WTC11 (cell line): ENCODE measurements at regions not wholly inside any gene's neighbourhood (a gene's known extent, or its start where the extent isn't known, plus 50 kb on each side); places are given as distances from the start of the nearest gene placed in this dataset.

ENCODE experiments used
- ATAC-seq: fragments of 200-7000 bp; cut with Tn5 transposase; 2 replicates; pipeline ENCODE4 v1.10.0; 2021; ENCODE audit warnings: mild to moderate bottlenecking, moderate library complexity
- CTCF ChIA-PET: fragments of 300-600 bp; sonication (Branson Sonifier 250); formaldehyde crosslinking; loops from one replicate; lab custom pipeline; 2021; ENCODE audit warnings: antibody characterized with exemption; lab: Charles Lee
- POLR2A ChIA-PET: fragments of 350-600 bp; sonication (Branson Sonifier 250); formaldehyde crosslinking; loops from one replicate; lab custom pipeline; 2021; ENCODE audit warnings: antibody characterized with exemption; lab: Charles Lee
- DNase-seq: peaks from one replicate; pipeline ENCODE4 v3.0.0; 2021; ENCODE audit warnings: low spot score
- H3K27ac Mint-ChIP-seq: 2 replicates; pipeline ENCODE4 v1.8.0; 2021; ENCODE audit warnings: mixed read lengths
- H3K27me3 Mint-ChIP-seq: 2 replicates; pipeline ENCODE4 v1.8.0; 2021; ENCODE audit warnings: low read depth, mild to moderate bottlenecking, moderate library complexity, mixed read lengths
- H3K36me3 Mint-ChIP-seq: 2 replicates; pipeline ENCODE4 v1.8.0; 2021; ENCODE audit warnings: mixed read lengths
- H3K4me1 Mint-ChIP-seq: 2 replicates; pipeline ENCODE4 v1.8.0; 2022; ENCODE audit warnings: mixed read lengths
- H3K4me3 Mint-ChIP-seq: 2 replicates; pipeline ENCODE4 v1.8.0; 2021; ENCODE audit warnings: mild to moderate bottlenecking, moderate library complexity, mixed read lengths
- H3K9me3 Mint-ChIP-seq: 2 replicates; pipeline ENCODE4 v1.8.0; 2021; ENCODE audit warnings: mixed read lengths
- ATF1 ChIP-seq: sonication (generic); formaldehyde crosslinking; IDR thresholded peaks from 2 replicates; pipeline ENCODE4 v1.8.1; 2023; ENCODE audit warnings: mild to moderate bottlenecking, moderate library complexity, missing genetic modification reagents
- ATF3 ChIP-seq: sonication (generic); formaldehyde crosslinking; conservative IDR thresholded peaks from 2 replicates; pipeline ENCODE4 v1.8.1; 2022; ENCODE audit warnings: mild to moderate bottlenecking, missing genetic modification reagents
- CDX4 ChIP-seq: fragments of 250-450 bp; sonication (Bioruptor Pico); IDR thresholded peaks from 2 replicates; pipeline ENCODE4 v1.9.0; 2021; ENCODE audit warnings: moderate library complexity, mild to moderate bottlenecking, inconsistent platforms, borderline replicate concordance
- E2F1 ChIP-seq: sonication (generic); formaldehyde crosslinking; IDR thresholded peaks from 2 replicates; pipeline ENCODE4 v1.8.0; 2022; ENCODE audit warnings: mild to moderate bottlenecking, missing genetic modification reagents
- EMX1 ChIP-seq: fragments of 250-450 bp; sonication (Bioruptor Pico); IDR thresholded peaks from 2 replicates; pipeline ENCODE4 v1.8.0; 2021; ENCODE audit warnings: mild to moderate bottlenecking
- ETV6 ChIP-seq: sonication (generic); formaldehyde crosslinking; IDR thresholded peaks from 2 replicates; pipeline ENCODE4 v1.8.1; 2022; ENCODE audit warnings: mild to moderate bottlenecking, missing genetic modification reagents
- FOXK1 ChIP-seq: sonication (generic); formaldehyde crosslinking; IDR thresholded peaks from 2 replicates; pipeline ENCODE4 v1.8.0; 2022; ENCODE audit warnings: mild to moderate bottlenecking, moderate library complexity, missing genetic modification reagents
- GTF2I ChIP-seq: fragments of 250-450 bp; sonication (Bioruptor Pico); conservative IDR thresholded peaks from 2 replicates; pipeline ENCODE4 v1.4.0; 2021; ENCODE audit warnings: mild to moderate bottlenecking
- HMGA2 ChIP-seq: fragments of 250-450 bp; sonication (Bioruptor Pico); IDR thresholded peaks from 2 replicates; pipeline ENCODE4 v1.4.0; 2021; ENCODE audit warnings: mild to moderate bottlenecking, moderate library complexity
- IRF2 ChIP-seq: sonication (generic); formaldehyde crosslinking; IDR thresholded peaks from 2 replicates; pipeline ENCODE4 v1.8.0; 2022; ENCODE audit warnings: low read depth, missing genetic modification reagents, borderline replicate concordance
- NR2C2 ChIP-seq: sonication (generic); formaldehyde crosslinking; IDR thresholded peaks from 2 replicates; pipeline ENCODE4 v1.8.0; 2022; ENCODE audit warnings: mild to moderate bottlenecking, missing genetic modification reagents
- NR3C1 ChIP-seq: sonication (generic); formaldehyde crosslinking; conservative IDR thresholded peaks from 2 replicates; pipeline ENCODE4 v1.8.1; 2023; ENCODE audit warnings: low read depth, mild to moderate bottlenecking, missing genetic modification reagents
- RELA ChIP-seq: sonication (generic); formaldehyde crosslinking; IDR thresholded peaks from 2 replicates; pipeline ENCODE4 v1.8.1; 2022; ENCODE audit warnings: missing genetic modification reagents, mild to moderate bottlenecking, borderline replicate concordance
- RORB ChIP-seq: fragments of 250-450 bp; sonication (Bioruptor Pico); IDR thresholded peaks from 2 replicates; pipeline ENCODE4 v1.9.0; 2021; ENCODE audit warnings: mild to moderate bottlenecking
- SOX15 ChIP-seq: fragments of 250-450 bp; sonication (Bioruptor Pico); IDR thresholded peaks from 2 replicates; pipeline ENCODE4 v1.9.0; 2021; ENCODE audit warnings: mild to moderate bottlenecking
- TCF7 ChIP-seq: sonication (generic); formaldehyde crosslinking; IDR thresholded peaks from 2 replicates; pipeline ENCODE4 v1.8.0; 2022; ENCODE audit warnings: mild to moderate bottlenecking, low read depth, missing genetic modification reagents, moderate library complexity
- ZNF281 ChIP-seq: sonication (generic); formaldehyde crosslinking; IDR thresholded peaks from 2 replicates; pipeline ENCODE4 v1.8.0; 2023; ENCODE audit warnings: mild to moderate bottlenecking, missing genetic modification reagents
- ZNF396 ChIP-seq: fragments of 250-450 bp; sonication (Bioruptor Pico); IDR thresholded peaks from 2 replicates; pipeline ENCODE4 v1.8.0; 2021; ENCODE audit warnings: mild to moderate bottlenecking, moderate library complexity, borderline replicate concordance
- ZSCAN18 ChIP-seq: fragments of 250-450 bp; sonication (Bioruptor Pico); IDR thresholded peaks from 2 replicates; pipeline ENCODE4 v2.1.2; 2022; ENCODE audit warnings: mild to moderate bottlenecking, moderate library complexity

- Mint-ChIP-seq H3K27ac (no peak overlapping the region), H3K36me3 (no peaks in the 10 kb centered on the region), H3K4me1 (peaks cover 39% of the 10 kb centered on the region), H3K27me3 (no peaks in the 10 kb centered on the region), H3K4me3 (no peak overlapping the region), H3K9me3 (0 out of 2 replicates have a peak, but pooled peaks cover 3% of the 10 kb centered on the region)
- TF ChIP-seq ZNF281 (CRISPR knock-in tag) = no peak
- TF ChIP-seq ATF1 (CRISPR knock-in tag) = no peak
- no peak for TF ChIP-seq ATF3 (CRISPR knock-in tag)
- no peak for TF ChIP-seq RELA (CRISPR knock-in tag)
- TF ChIP-seq TCF7 (CRISPR knock-in tag) = no peak
- TF ChIP-seq HMGA2 = no peak
- no peak for TF ChIP-seq ZSCAN18
- no peak for TF ChIP-seq FOXK1
- no peak for TF ChIP-seq E2F1
- TF ChIP-seq ZNF396 (CRISPR knock-in tag) = no peak
- TF ChIP-seq NR2C2 = no peak
- no peak for TF ChIP-seq ETV6 (CRISPR knock-in tag)
- no peak for TF ChIP-seq SOX15
- TF ChIP-seq IRF2 (CRISPR knock-in tag) = no peak
- no peak for TF ChIP-seq NR3C1 (CRISPR knock-in tag)
- no peak for TF ChIP-seq CDX4 (CRISPR knock-in tag)
- no peak for TF ChIP-seq RORB (CRISPR knock-in tag)
- no peak for DNase-seq
- ATAC-seq = no peak
- ChIA-PET POLR2A (no interaction called here), CTCF (interaction anchor here (0.9 to 1.1 kb wide), 3 partner anchors 20 to 272 kb away, joined by 3 to 4 read pairs (median 3); no protein-coding TSS in a partner anchor)
These were observed 248.0 kb downstream of the RHOU start for GRCh38 chr1:228983231-228983660.

GRCh38 chr1:228983661-228984060, 248.4 kb downstream of the RHOU start:
- ATAC-seq (no peak), DNase-seq (no peak)
- Mint-ChIP-seq H3K27me3 (no peaks in the 10 kb centered on the region), H3K4me1 (peaks cover 37% of the 10 kb centered on the region), H3K4me3 (no peak overlapping the region), H3K27ac (no peak overlapping the region), H3K36me3 (no peaks in the 10 kb centered on the region), H3K9me3 (0 out of 2 replicates have a peak, but pooled peaks cover 3% of the 10 kb centered on the region)
- TF ChIP-seq ZNF396 (CRISPR knock-in tag) (no peak), ETV6 (CRISPR knock-in tag) (no peak), GTF2I (CRISPR knock-in tag) (no peak), EMX1 (CRISPR knock-in tag) (no peak)
- ChIA-PET CTCF (interaction anchor here (0.9 to 1.1 kb wide), 3 partner anchors 20 to 271 kb away, joined by 3 to 4 read pairs (median 3); no protein-coding TSS in a partner anchor), POLR2A (no interaction called here)
